GM19238 (cell line): ENCODE measurements at regions not wholly inside any gene's neighbourhood (a gene's known extent, or its start where the extent isn't known, plus 50 kb on each side); places are given as distances from the start of the nearest gene placed in this dataset.

Source experiments
- DNase-seq: peaks from one replicate; pipeline ENCODE4 v3.0.0; 2011; ENCODE audit warnings: low spot score; ENCODE audit not compliant: insufficient read length

DNA sequence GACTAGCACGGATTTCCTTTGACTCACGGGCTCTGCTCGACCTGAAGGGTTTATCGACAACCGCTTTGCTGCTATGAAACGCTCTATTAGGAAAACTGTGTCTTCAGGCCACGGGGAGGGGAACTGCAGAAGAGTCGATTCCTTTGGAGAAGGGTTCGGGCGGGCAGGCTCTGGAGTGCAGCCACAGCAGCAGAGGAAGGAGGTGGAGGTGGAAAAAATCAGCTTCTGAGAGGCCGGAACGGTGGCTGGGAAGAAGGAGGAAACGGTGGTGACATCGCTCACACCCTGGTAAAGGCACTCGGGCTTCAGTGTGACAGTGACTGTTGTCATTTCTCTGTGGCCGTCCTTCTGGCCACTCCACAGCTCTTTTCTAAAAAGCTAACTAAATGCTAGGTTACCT lies 64.6 kb upstream of the MGMT start:
- DNase-seq, result no peak

DNA sequence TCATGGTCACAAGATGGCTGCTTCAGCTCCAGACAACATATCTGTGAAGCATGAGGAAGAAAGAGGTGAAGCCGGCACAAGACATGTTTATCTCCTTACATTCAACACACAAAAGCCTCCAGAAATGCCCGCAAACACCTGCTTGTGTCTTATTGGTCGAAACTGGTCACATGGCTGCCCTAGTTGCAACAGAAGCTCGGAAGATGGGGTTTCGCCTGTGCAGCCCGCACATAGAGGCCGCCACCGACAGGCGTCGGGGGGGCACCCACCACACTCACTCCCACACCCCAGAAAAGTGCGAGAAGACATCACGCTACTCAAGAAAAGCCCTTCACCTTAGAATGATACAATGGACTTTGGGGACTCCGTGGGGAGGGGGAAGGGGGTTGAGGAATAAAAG lies 63.0 kb upstream of the MGMT start:
- no peak for DNase-seq

DNA sequence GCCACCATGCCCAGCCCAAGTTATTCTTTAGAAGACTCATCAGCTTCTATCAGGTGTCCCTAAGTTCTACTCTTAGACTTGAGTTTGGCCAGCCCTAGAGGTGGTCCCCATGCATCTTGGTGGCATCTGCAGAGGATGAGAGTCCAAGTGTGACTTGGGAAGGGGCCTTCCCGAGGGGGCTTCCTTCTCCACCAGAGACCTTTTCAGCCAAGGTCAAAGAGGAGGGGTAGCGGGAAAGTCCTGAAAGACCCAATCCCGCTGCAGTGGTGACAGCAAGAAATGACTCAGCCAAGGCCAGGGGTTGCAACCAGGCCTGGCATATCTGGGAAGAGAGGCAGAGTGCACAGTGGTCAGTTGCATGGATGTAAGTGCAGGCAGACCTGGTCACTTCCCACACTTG lies 61.7 kb upstream of the MGMT start:
- DNase-seq, result no peak

DNA sequence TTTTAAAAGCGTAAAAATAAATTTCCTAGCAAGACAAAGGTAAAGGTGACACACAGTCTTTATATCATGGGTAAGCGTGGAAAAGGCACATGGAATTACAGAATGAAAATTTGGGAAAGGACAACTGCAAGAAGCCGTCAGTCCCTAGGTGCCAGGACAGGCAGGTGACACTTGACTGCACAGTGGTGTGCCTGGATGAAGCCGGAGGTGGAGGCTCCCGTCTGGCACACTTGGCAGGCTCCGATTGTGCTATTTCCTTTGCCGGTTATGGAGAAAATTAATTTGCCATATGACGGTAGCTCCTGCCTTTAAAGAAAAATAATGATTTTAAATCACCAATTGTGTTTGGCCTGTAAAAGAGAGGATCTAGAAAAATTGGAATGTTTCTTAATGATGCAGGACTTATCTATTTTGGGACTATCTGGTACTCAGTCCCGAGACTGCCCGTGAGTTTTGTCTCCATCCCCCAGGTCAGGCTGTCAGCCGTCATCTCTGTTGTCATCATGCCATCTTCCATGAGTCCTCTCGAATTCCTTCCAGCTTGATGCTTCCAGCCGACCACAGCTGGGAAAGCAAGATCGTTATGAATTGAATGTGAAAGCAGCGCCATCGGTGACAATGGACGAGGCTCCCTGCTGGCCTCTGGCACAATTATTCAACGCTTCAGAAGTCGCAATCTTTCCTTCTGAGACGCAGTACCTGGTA lies 56.2 kb upstream of the MGMT start:
- DNase-seq, result no peak

DNA sequence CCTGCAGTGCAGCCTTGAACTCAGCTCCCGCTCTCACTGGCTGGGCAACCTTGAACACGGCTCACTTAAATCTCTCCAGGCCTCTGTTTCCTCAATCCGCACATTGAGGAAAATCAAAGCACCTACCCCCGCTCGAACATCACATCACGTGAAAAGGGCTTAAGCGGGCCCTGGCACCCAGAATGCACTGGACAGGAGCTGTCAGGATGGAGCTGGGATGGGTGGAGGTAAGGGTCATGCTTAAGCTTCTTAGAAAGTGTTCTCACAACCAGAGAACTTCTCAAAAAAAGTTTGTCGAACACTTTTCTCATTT lies 55.7 kb upstream of the MGMT start:
- no peak for DNase-seq

DNA sequence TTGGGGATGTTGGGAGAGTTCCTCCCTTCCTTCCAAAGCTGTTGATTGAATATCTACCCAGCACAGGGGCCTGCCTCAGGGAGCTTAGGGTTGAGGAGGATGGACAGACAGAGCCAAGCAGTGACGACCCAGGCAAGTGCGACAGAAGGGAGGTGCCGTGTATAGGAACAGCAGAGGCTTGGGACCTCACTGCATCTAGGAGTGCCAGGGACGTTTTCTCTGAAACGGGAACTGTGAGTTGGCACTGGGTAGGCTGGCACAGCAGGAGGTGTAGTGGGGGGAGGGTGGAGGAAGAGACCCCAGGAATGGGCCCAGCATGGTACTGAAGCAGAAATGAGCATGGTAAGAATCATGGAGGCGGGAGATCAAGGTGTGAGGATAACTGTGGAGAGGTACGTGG lies 55.3 kb upstream of the MGMT start:
- no peak for DNase-seq

DNA sequence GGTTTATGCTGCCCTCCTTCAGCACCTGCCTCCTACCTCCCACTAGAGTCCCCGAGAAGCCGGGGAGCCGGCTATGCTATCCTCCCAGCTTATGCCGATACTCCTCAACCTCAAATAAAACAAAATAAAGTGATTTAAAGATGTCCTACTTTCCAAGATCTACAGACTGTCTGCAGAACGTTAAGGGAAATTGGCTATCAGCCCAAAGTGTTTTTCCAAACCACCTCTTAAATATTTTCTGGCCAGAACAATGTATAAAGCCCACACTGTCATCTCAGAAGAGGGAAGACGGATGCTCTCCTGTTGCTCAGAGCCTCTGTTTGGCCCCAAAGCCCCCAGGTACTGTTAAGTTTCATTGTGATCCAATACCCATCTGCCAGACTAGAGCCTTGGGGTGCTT lies 54.0 kb upstream of the MGMT start:
- DNase-seq, result no peak

DNA sequence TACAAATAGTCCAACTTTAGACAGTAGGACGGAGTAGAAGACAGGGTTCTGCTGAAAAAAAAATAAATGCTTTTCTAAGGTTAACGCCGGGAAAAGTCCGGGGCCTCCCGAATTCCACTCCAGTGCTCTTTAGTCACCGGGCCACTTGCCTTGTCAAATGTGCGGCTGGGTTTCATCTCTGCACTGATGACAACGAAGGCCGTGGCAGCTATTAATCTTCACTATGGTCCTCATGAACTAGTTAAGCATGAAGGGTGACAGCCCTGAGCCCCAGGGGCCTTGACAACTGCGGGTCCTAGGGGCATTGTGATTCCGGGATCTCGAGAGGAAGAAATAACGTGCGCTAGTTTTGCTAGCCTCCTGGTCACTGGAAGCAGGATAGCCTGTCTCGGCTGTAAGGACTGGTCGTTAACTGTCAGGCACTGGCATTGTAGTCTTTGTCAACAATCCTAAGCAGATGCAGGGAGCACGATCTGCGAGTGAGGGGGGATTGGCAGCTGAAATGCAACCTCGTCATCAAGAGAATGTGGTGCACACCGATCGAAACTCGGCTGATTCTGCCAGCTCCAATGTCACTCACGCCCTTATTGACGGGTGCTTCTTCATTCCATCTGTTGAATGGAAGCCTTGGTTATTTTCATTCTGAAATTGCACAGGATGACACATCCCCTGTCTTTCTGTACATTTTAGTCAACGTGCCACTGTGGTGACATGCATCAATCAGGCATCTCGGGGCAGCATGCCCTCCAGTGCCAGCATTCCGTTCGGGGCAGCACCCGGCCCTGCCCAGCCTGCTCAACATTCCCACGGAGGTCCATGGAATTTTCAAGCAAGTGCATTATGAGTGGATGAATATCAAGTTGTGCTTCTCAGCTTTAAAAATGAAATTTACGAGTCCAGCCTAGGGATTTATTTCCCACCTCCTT lies 51.6 kb upstream of the MGMT start:
- no peak for DNase-seq

DNA sequence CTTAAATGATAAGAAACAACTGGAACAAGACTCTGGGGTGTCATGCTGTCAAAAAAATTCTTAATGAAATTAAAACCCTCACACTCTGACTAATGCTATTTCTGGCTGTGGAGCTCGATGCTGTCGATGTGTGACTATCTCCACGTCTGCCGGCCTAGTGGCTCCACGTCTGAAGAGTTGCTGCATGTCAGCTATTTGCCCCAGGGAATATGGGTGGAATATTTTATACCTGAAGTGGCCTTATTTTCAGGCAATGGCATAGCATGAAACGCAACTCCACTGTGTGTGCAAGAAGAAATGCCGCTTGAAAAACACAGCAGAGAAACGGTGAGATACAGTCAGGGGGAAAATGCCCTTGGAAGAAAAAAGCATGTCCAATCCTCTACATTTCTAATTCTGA lies 50.9 kb upstream of the MGMT start:
- no peak for DNase-seq

DNA sequence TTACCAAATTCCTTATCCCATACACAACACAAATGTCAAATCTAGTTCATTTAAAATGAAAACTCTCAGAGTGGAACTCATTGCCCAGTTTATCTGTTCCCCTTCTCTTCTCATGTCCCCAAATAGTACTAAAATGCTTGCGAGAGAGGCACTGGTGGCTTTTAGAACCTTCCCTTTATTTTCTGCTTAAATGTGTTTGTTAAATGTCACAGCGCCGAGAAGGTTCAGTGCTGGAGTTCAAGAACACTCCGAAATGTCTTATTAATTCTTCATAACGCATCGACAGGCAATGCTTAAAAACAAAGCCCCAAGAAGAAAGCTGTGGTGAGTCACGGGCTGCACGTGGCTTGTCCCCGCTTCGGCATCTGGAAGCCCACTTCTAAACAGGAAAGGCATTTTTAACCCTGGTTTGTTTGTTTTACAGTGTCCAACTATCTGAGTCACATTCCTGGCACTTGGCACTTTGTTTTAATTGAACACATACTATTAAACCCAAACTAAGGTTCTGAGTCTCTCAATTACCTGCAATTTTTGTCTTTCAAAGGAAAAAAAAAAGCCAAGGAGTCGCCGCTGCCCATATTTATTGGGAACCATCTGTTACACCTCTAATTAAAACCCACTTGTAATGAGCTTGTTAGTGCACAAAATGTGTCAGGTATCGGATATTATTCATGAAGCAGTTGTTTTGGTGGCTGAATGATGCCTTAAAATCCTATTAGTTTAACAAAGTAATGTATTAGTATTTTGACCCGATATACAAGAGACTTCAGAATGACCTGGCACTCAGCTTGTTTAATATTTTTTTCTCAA lies 49.9 kb upstream of the MGMT start:
- no peak for DNase-seq
